Tibial nerve (tissue), 4 donors: ENCODE measurements at regions not wholly inside any gene's neighbourhood (a gene's known extent, or its start where the extent isn't known, plus 50 kb on each side); places are given as distances from the start of the nearest gene placed in this dataset.

Source experiments
- DNase-seq, 2 donors: peaks; one replicate each; pipeline ENCODE4 v3.0.0-alpha.2; 2019; ENCODE audit warnings: low spot score in 2 of 2
- H3K27ac ChIP-seq, 4 donors: fragments of 200-600 bp; sonication (generic) in 3 of 4; one replicate each; pipeline ENCODE4 v1.5.1; 2017 to 2019; ENCODE audit warnings: mild to moderate bottlenecking in 1 of 4
- H3K27me3 ChIP-seq, 2 donors: fragments of 200-600 bp; sonication (generic) in 1 of 2; one replicate each; pipeline versions ENCODE4 v1.5.1 to v1.6.0; 2017 to 2019
- H3K36me3 ChIP-seq, 3 donors: fragments of 200-600 bp; sonication (generic); one replicate each; pipeline ENCODE4 v1.5.1; 2018 to 2019
- H3K4me1 ChIP-seq, 4 donors: fragments of 200-600 bp; sonication (generic) in 3 of 4; one replicate each; pipeline ENCODE4 v1.5.1; 2017 to 2019
- H3K4me3 ChIP-seq, 4 donors: fragments of 200-600 bp; sonication (generic) in 3 of 4; one replicate each; pipeline ENCODE4 v1.5.1; 2017 to 2019; ENCODE audit warnings: mild to moderate bottlenecking in 1 of 4, moderate library complexity in 1 of 4
- H3K9me3 ChIP-seq, 4 donors: fragments of 200-600 bp; sonication (generic) in 3 of 4; one replicate each; pipeline ENCODE4 v1.5.1; 2017 to 2019
- EP300 ChIP-seq, 2 donors: sonication (generic); formaldehyde crosslinking; IDR thresholded peaks; one replicate each; pipeline ENCODE4 v1.6.1; 2017; ENCODE audit warnings: antibody characterized with exemption in 2 of 2, mild to moderate bottlenecking in 1 of 2
- POLR2A ChIP-seq, 2 donors: fragments of 450-650 bp; IDR thresholded peaks; one replicate each; pipeline ENCODE4 v1.6.1; 2017; ENCODE audit warnings: antibody characterized with exemption in 2 of 2, mild to moderate bottlenecking in 2 of 2, moderate library complexity in 2 of 2
- WGBS, 2 donors: methylation state at CpG; one replicate each; pipeline ENCODE4 v1.1.5; 2018; 5-methylcytosine and 5-hydroxymethylcytosine counted together
- TF ChIP-seq, protein P1 (sequence below), 5 experiments: fragments of 200-600 bp in 3 of 5; fragments of 450-650 bp in 2 of 5; sonication (generic) in 3 of 5; IDR thresholded peaks; one replicate each; pipeline ENCODE4 v1.5.1; 2016 to 2019; ENCODE audit warnings: antibody characterized with exemption in 5 of 5, mild to moderate bottlenecking in 3 of 5, moderate library complexity in 2 of 5

- no peaks in the 10 kb centered on the region for H3K9me3 ChIP-seq
- no peaks in the 10 kb centered on the region for H3K4me1 ChIP-seq
- no peaks in the 10 kb centered on the region for H3K36me3 ChIP-seq
- H3K27ac ChIP-seq, result no peak overlapping the region
- no peak for DNase-seq
- no peak overlapping the region for H3K4me3 ChIP-seq
- TF ChIP-seq POLR2A (IDR thresholded peaks at IDR 0.05) (no peak), EP300 (IDR thresholded peaks at IDR 0.05) (no peak)
- TF ChIP-seq, protein P1, sequence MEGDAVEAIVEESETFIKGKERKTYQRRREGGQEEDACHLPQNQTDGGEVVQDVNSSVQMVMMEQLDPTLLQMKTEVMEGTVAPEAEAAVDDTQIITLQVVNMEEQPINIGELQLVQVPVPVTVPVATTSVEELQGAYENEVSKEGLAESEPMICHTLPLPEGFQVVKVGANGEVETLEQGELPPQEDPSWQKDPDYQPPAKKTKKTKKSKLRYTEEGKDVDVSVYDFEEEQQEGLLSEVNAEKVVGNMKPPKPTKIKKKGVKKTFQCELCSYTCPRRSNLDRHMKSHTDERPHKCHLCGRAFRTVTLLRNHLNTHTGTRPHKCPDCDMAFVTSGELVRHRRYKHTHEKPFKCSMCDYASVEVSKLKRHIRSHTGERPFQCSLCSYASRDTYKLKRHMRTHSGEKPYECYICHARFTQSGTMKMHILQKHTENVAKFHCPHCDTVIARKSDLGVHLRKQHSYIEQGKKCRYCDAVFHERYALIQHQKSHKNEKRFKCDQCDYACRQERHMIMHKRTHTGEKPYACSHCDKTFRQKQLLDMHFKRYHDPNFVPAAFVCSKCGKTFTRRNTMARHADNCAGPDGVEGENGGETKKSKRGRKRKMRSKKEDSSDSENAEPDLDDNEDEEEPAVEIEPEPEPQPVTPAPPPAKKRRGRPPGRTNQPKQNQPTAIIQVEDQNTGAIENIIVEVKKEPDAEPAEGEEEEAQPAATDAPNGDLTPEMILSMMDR (IDR thresholded peaks at IDR 0.05), result no peak
- no peaks in the 10 kb centered on the region for H3K27me3 ChIP-seq
- 66 to 83% methylated on average over 2 of the region's 2 CpGs for WGBS, 2 donors
These were observed 664.5 kb downstream of the EPM2A start for GRCh38 chr6:145070791-145071190.

- no peak for TF ChIP-seq POLR2A (IDR thresholded peaks at IDR 0.05)
- no peak for TF ChIP-seq EP300 (IDR thresholded peaks at IDR 0.05)
- TF ChIP-seq, protein P1 (IDR thresholded peaks at IDR 0.05), result no peak
- H3K27me3 ChIP-seq, result no peaks in the 10 kb centered on the region
- DNase-seq, result no peak
- H3K36me3 ChIP-seq, result no peaks in the 10 kb centered on the region
- H3K9me3 ChIP-seq, result peaks cover 0 to 9% (median 0%) of the 10 kb centered on the region in 4 donors
- H3K4me3 ChIP-seq, result no peak overlapping the region
- WGBS, 2 donors, result 79 to 81% methylated on average over 2 of the region's 2 CpGs
- H3K27ac ChIP-seq, result no peak overlapping the region
- no peaks in the 10 kb centered on the region for H3K4me1 ChIP-seq
These were observed 663.5 kb downstream of the EPM2A start for GRCh38 chr6:145071836-145072235.

- 74 to 80% methylated on average over 2 of the region's 2 CpGs for WGBS, 2 donors
- Histone ChIP-seq H3K27ac (no peak overlapping the region), H3K27me3 (no peaks in the 10 kb centered on the region), H3K36me3 (no peaks in the 10 kb centered on the region), H3K9me3 (peaks cover 0 to 9% (median 0%) of the 10 kb centered on the region in 4 donors), H3K4me1 (no peaks in the 10 kb centered on the region), H3K4me3 (no peak overlapping the region)
- no peak for DNase-seq
- TF ChIP-seq, protein P1 (IDR thresholded peaks at IDR 0.05), result no peak
- TF ChIP-seq EP300 (IDR thresholded peaks at IDR 0.05) (no peak), POLR2A (IDR thresholded peaks at IDR 0.05) (no peak)
These were observed 661.5 kb downstream of the EPM2A start for GRCh38 chr6:145073811-145074210.

- no peak for TF ChIP-seq POLR2A (IDR thresholded peaks at IDR 0.05)
- no peak for TF ChIP-seq EP300 (IDR thresholded peaks at IDR 0.05)
- TF ChIP-seq, protein P1 (IDR thresholded peaks at IDR 0.05), result no peak
- DNase-seq, result no peak
- no peak overlapping the region for H3K27ac ChIP-seq
- no peaks in the 10 kb centered on the region for H3K27me3 ChIP-seq
- H3K4me1 ChIP-seq, result no peaks in the 10 kb centered on the region
- peaks cover 0 to 9% (median 0%) of the 10 kb centered on the region in 4 donors for H3K9me3 ChIP-seq
- H3K36me3 ChIP-seq, result no peaks in the 10 kb centered on the region
- H3K4me3 ChIP-seq, result no peak overlapping the region
These were observed 660.5 kb downstream of the EPM2A start for GRCh38 chr6:145074805-145075204.

GRCh38 chr6:145075425-145075824 lies 659.9 kb downstream of the EPM2A start:
- no peak overlapping the region for H3K4me3 ChIP-seq
- no peaks in the 10 kb centered on the region for H3K36me3 ChIP-seq
- no peak for DNase-seq
- no peak for TF ChIP-seq EP300 (IDR thresholded peaks at IDR 0.05)
- TF ChIP-seq POLR2A (IDR thresholded peaks at IDR 0.05), result no peak
- TF ChIP-seq, protein P1 (IDR thresholded peaks at IDR 0.05), result no peak
- WGBS, 2 donors, result 27 to 50% methylated on average over 1 of the region's 1 CpG
- peaks cover 0 to 9% (median 0%) of the 10 kb centered on the region in 4 donors for H3K9me3 ChIP-seq
- H3K27me3 ChIP-seq, result no peaks in the 10 kb centered on the region
- H3K4me1 ChIP-seq, result no peaks in the 10 kb centered on the region
- H3K27ac ChIP-seq, result no peak overlapping the region
